Ovary (tissue), 3 donors: ENCODE measurements at regions not wholly inside any gene's neighbourhood (a gene's known extent, or its start where the extent isn't known, plus 50 kb on each side); places are given as distances from the start of the nearest gene placed in this dataset.

Experiments used
- CTCF ChIP-seq, 3 donors: fragments of 450-650 bp in 2 of 3; fragments of 200-600 bp in 1 of 3; IDR thresholded peaks; one replicate each; pipeline versions ENCODE4 v1.5.1 to v1.8.0; 2016 to 2022; ENCODE audit warnings: antibody characterized with exemption in 3 of 3, mild to moderate bottlenecking in 1 of 3
- POLR2A ChIP-seq: fragments of 450-650 bp; IDR thresholded peaks from one replicate; pipeline ENCODE4 v1.6.1; 2017; ENCODE audit warnings: antibody characterized with exemption, mild to moderate bottlenecking, moderate library complexity
- donor health status: DM: no; HTN: no; CAD: no.

- TF ChIP-seq CTCF (IDR thresholded peaks at IDR 0.05) (no peak), POLR2A (no peak)
Observed at GRCh38 chr16:52967744-52968143, 85.0 kb downstream of the CHD9NB start.
